ENCODE measurements at regions not wholly inside any gene's neighbourhood (a gene's known extent, or its start where the extent isn't known, plus 50 kb on each side); places are given as distances from the start of the nearest gene placed in this dataset.

- no peak overlapping the region for H3K27ac ChIP-seq (ENCODE audit: low read depth, low read length)
- peaks cover 0 to 9% (median 3%) of the 10 kb centered on the region in 5 donors for H3K27me3 Mint-ChIP-seq
- ChIA-PET CTCF (no interaction called here), POLR2A (no interaction called here)
- no peaks in the 10 kb centered on the region for H3K9me3 Mint-ChIP-seq
- no peaks in the 10 kb centered on the region for H3K9me3 ChIP-seq (ENCODE audit: control insufficient read depth in 2 of 3, low read length in 3 of 3)
- H3K4me1 Mint-ChIP-seq: no peaks in the 10 kb centered on the region
- no peak overlapping the region for H3K27ac Mint-ChIP-seq
- no peaks in the 10 kb centered on the region for H3K4me1 ChIP-seq (ENCODE audit: control insufficient read depth in 2 of 2, insufficient read depth in 2 of 2, low read length in 2 of 2)
- H3K27me3 ChIP-seq (ENCODE audit: control insufficient read depth in 2 of 2, insufficient read depth in 2 of 2, low read length in 2 of 2): no peaks in the 10 kb centered on the region
- H3K36me3 ChIP-seq (ENCODE audit: control insufficient read depth in 2 of 3, insufficient read depth in 3 of 3, low read length in 3 of 3): no peaks in the 10 kb centered on the region
- no peaks in the 10 kb centered on the region for H3K36me3 Mint-ChIP-seq
- H3K4me3 Mint-ChIP-seq: no peak overlapping the region
- no peak for DNase-seq
- no peak overlapping the region for H3K4me3 ChIP-seq (ENCODE audit: low read length)
- intact Hi-C loops (cut with micrococcal nuclease): no loop called here
- ATAC-seq: no peak
Measured at GRCh38 chr3:34235096-34235495, 436.7 kb downstream of the PDCD6IP start.

- H3K36me3 ChIP-seq (ENCODE audit: control insufficient read depth in 2 of 3, insufficient read depth in 3 of 3, low read length in 3 of 3): no peaks in the 10 kb centered on the region
- ChIA-PET CTCF (no interaction called here), POLR2A (no interaction called here)
- no peak overlapping the region for H3K27ac Mint-ChIP-seq
- DNase-seq (no peak), ATAC-seq (no peak)
- H3K4me1 Mint-ChIP-seq: no peaks in the 10 kb centered on the region
- H3K27me3 ChIP-seq (ENCODE audit: control insufficient read depth in 2 of 2, insufficient read depth in 2 of 2, low read length in 2 of 2): no peaks in the 10 kb centered on the region
- no peaks in the 10 kb centered on the region for H3K4me1 ChIP-seq (ENCODE audit: control insufficient read depth in 2 of 2, insufficient read depth in 2 of 2, low read length in 2 of 2)
- no peak overlapping the region for H3K4me3 Mint-ChIP-seq
- intact Hi-C loops (cut with micrococcal nuclease): no loop called here
- peaks cover 0 to 10% (median 3%) of the 10 kb centered on the region in 5 donors for H3K27me3 Mint-ChIP-seq
- H3K36me3 Mint-ChIP-seq: no peaks in the 10 kb centered on the region
- no peaks in the 10 kb centered on the region for H3K9me3 Mint-ChIP-seq
- H3K9me3 ChIP-seq (ENCODE audit: control insufficient read depth in 2 of 3, low read length in 3 of 3): no peaks in the 10 kb centered on the region
- no peak overlapping the region for H3K4me3 ChIP-seq (ENCODE audit: low read length)
- no peak overlapping the region for H3K27ac ChIP-seq (ENCODE audit: low read depth, low read length)
Measured at GRCh38 chr3:34237946-34238345, 439.5 kb downstream of the PDCD6IP start.

GRCh38 chr3:34238407-34238806 lies 440.0 kb downstream of the PDCD6IP start:
- Histone ChIP-seq H3K27me3 (ENCODE audit: control insufficient read depth in 2 of 2, insufficient read depth in 2 of 2, low read length in 2 of 2) (no peaks in the 10 kb centered on the region), H3K36me3 (ENCODE audit: control insufficient read depth in 2 of 3, insufficient read depth in 3 of 3, low read length in 3 of 3) (no peaks in the 10 kb centered on the region), H3K4me1 (ENCODE audit: control insufficient read depth in 2 of 2, insufficient read depth in 2 of 2, low read length in 2 of 2) (no peaks in the 10 kb centered on the region), H3K4me3 (ENCODE audit: low read length) (no peak overlapping the region), H3K27ac (ENCODE audit: low read depth, low read length) (no peak overlapping the region), H3K9me3 (ENCODE audit: control insufficient read depth in 2 of 3, low read length in 3 of 3) (no peaks in the 10 kb centered on the region)
- intact Hi-C loops (cut with micrococcal nuclease): no loop called here
- H3K4me1 Mint-ChIP-seq: no peaks in the 10 kb centered on the region
- ATAC-seq: no peak
- CTCF ChIA-PET: no interaction called here
- no peak overlapping the region for H3K4me3 Mint-ChIP-seq
- no peaks in the 10 kb centered on the region for H3K9me3 Mint-ChIP-seq
- H3K36me3 Mint-ChIP-seq: no peaks in the 10 kb centered on the region
- H3K27me3 Mint-ChIP-seq: peaks cover 0 to 10% (median 3%) of the 10 kb centered on the region in 5 donors
- no peak for DNase-seq
- POLR2A ChIA-PET: no interaction called here
- no peak overlapping the region for H3K27ac Mint-ChIP-seq

- Mint-ChIP-seq H3K36me3 (no peaks in the 10 kb centered on the region), H3K9me3 (no peaks in the 10 kb centered on the region), H3K27me3 (peaks cover 0 to 6% (median 3%) of the 10 kb centered on the region in 5 donors), H3K27ac (no peak overlapping the region), H3K4me1 (no peaks in the 10 kb centered on the region), H3K4me3 (no peak overlapping the region)
- H3K4me1 ChIP-seq (ENCODE audit: control insufficient read depth in 2 of 2, insufficient read depth in 2 of 2, low read length in 2 of 2): no peaks in the 10 kb centered on the region
- no peaks in the 10 kb centered on the region for H3K36me3 ChIP-seq (ENCODE audit: control insufficient read depth in 2 of 3, insufficient read depth in 3 of 3, low read length in 3 of 3)
- no peak for ATAC-seq
- ChIA-PET POLR2A (no interaction called here), CTCF (no interaction called here)
- H3K4me3 ChIP-seq (ENCODE audit: low read length): no peak overlapping the region
- no peaks in the 10 kb centered on the region for H3K9me3 ChIP-seq (ENCODE audit: control insufficient read depth in 2 of 3, low read length in 3 of 3)
- DNase-seq: no peak
- H3K27me3 ChIP-seq (ENCODE audit: control insufficient read depth in 2 of 2, insufficient read depth in 2 of 2, low read length in 2 of 2): no peaks in the 10 kb centered on the region
- intact Hi-C loops (cut with micrococcal nuclease): no loop called here
- H3K27ac ChIP-seq (ENCODE audit: low read depth, low read length): no peak overlapping the region
Measured at GRCh38 chr3:34239287-34239686, 440.9 kb downstream of the PDCD6IP start.

GRCh38 chr3:34239875-34240274 lies 441.4 kb downstream of the PDCD6IP start:
- ChIA-PET CTCF (no interaction called here), POLR2A (no interaction called here)
- Histone ChIP-seq H3K4me1 (ENCODE audit: control insufficient read depth in 2 of 2, insufficient read depth in 2 of 2, low read length in 2 of 2) (no peaks in the 10 kb centered on the region), H3K9me3 (ENCODE audit: control insufficient read depth in 2 of 3, low read length in 3 of 3) (no peaks in the 10 kb centered on the region), H3K36me3 (ENCODE audit: control insufficient read depth in 2 of 3, insufficient read depth in 3 of 3, low read length in 3 of 3) (no peaks in the 10 kb centered on the region), H3K27ac (ENCODE audit: low read depth, low read length) (no peak overlapping the region), H3K27me3 (ENCODE audit: control insufficient read depth in 2 of 2, insufficient read depth in 2 of 2, low read length in 2 of 2) (no peaks in the 10 kb centered on the region), H3K4me3 (ENCODE audit: low read length) (no peak overlapping the region)
- ATAC-seq (no peak), DNase-seq (no peak)
- no peak overlapping the region for H3K27ac Mint-ChIP-seq
- H3K27me3 Mint-ChIP-seq: peaks cover 0 to 5% (median 3%) of the 10 kb centered on the region in 5 donors
- H3K4me3 Mint-ChIP-seq: no peak overlapping the region
- H3K4me1 Mint-ChIP-seq: no peaks in the 10 kb centered on the region
- H3K9me3 Mint-ChIP-seq: no peaks in the 10 kb centered on the region
- intact Hi-C loops (cut with micrococcal nuclease): no loop called here
- H3K36me3 Mint-ChIP-seq: no peaks in the 10 kb centered on the region

GRCh38 chr3:34247401-34247800 lies 449.0 kb downstream of the PDCD6IP start:
- Histone ChIP-seq H3K4me1 (ENCODE audit: control insufficient read depth in 2 of 2, insufficient read depth in 2 of 2, low read length in 2 of 2) (no peaks in the 10 kb centered on the region), H3K36me3 (ENCODE audit: control insufficient read depth in 2 of 3, insufficient read depth in 3 of 3, low read length in 3 of 3) (no peaks in the 10 kb centered on the region), H3K27me3 (ENCODE audit: control insufficient read depth in 2 of 2, insufficient read depth in 2 of 2, low read length in 2 of 2) (no peaks in the 10 kb centered on the region), H3K9me3 (ENCODE audit: control insufficient read depth in 2 of 3, low read length in 3 of 3) (no peaks in the 10 kb centered on the region), H3K27ac (ENCODE audit: low read depth, low read length) (no peak overlapping the region), H3K4me3 (ENCODE audit: low read length) (no peak overlapping the region)
- ChIA-PET CTCF (no interaction called here), POLR2A (no interaction called here)
- Mint-ChIP-seq H3K4me3 (no peak overlapping the region), H3K27ac (no peak overlapping the region), H3K27me3 (no peaks in the 10 kb centered on the region), H3K9me3 (peaks cover 0 to 4% (median 0%) of the 10 kb centered on the region in 11 donors), H3K4me1 (peaks cover 0 to 17% (median 4%) of the 10 kb centered on the region in 7 donors), H3K36me3 (no peaks in the 10 kb centered on the region)
- no peak for DNase-seq
- intact Hi-C loops (cut with micrococcal nuclease): no loop called here
- no peak for ATAC-seq

- no peaks in the 10 kb centered on the region for H3K27me3 ChIP-seq (ENCODE audit: control insufficient read depth in 2 of 2, insufficient read depth in 2 of 2, low read length in 2 of 2)
- no peaks in the 10 kb centered on the region for H3K27me3 Mint-ChIP-seq
- H3K36me3 ChIP-seq (ENCODE audit: control insufficient read depth in 2 of 3, insufficient read depth in 3 of 3, low read length in 3 of 3): no peaks in the 10 kb centered on the region
- H3K27ac ChIP-seq (ENCODE audit: low read depth, low read length): no peak overlapping the region
- H3K4me1 Mint-ChIP-seq: peaks cover 0 to 17% (median 4%) of the 10 kb centered on the region in 7 donors
- H3K4me3 Mint-ChIP-seq: peak overlapping the region in 4 of 10 donors; percentile 8 to 61 (median 45)
- intact Hi-C loops (cut with micrococcal nuclease): no loop called here
- H3K4me1 ChIP-seq (ENCODE audit: control insufficient read depth in 2 of 2, insufficient read depth in 2 of 2, low read length in 2 of 2): no peaks in the 10 kb centered on the region
- peaks cover 0 to 4% (median 0%) of the 10 kb centered on the region in 11 donors for H3K9me3 Mint-ChIP-seq
- H3K36me3 Mint-ChIP-seq: no peaks in the 10 kb centered on the region
- DNase-seq (no peak), ATAC-seq (no peak)
- POLR2A ChIA-PET: no interaction called here
- H3K27ac Mint-ChIP-seq: peak overlapping the region in 1 of 9 donors; percentile 19
- H3K4me3 ChIP-seq (ENCODE audit: low read length): no peak overlapping the region
- H3K9me3 ChIP-seq (ENCODE audit: control insufficient read depth in 2 of 3, low read length in 3 of 3): no peaks in the 10 kb centered on the region
- CTCF ChIA-PET: no interaction called here
Measured at GRCh38 chr3:34248352-34248751, 449.9 kb downstream of the PDCD6IP start.

Data from naive thymus-derived CD4-positive, alpha-beta T cell (primary cell).